ENCODE measurements at regions not wholly inside any gene's neighbourhood (a gene's known extent, or its start where the extent isn't known, plus 50 kb on each side); places are given as distances from the start of the nearest gene placed in this dataset.
"Not testable (repeated sequence)": the region's sequence is repeated elsewhere in the genome, so short reads cannot be mapped to it uniquely, and the experiment has no call there.

DNA sequence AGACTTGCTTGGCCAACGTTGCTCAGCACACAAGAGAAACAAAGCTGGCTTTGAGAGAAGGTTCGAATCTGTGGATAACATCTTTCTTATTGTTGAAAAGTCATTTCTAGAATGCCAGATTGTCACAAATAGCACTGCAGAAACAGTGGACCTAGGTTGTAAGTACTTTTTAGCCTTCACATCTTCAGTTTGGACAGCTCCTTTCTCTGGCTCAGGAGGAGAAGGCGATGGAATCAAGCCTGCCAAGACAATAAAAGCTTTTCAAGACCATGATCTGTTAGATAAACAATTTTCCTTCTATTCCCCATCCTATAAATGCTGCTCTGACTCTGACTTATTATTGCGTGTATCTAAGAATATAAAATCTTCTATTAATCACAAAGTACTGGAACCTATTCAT lies 615.2 kb upstream of the SEMA6A start:
- no peak for DNase-seq

DNA sequence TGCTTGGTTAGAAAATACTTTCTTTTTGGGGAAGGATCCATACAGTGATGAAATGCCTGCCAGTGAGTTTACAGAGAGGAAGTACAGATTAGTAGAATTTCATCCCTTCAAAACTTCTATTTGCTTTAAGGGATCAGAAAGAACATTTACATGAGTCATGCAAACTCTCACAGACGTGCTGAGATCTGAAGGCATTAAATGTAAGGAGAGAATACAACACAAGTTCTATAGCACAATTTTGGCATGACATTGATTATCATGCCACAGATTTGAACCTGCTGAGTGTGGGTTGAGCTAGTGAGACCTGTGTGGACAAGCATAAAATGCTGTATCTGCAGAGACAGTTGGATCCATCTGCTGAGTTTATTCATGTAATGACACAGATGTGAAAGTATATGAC lies 613.6 kb upstream of the SEMA6A start:
- DNase-seq = no peak

DNA sequence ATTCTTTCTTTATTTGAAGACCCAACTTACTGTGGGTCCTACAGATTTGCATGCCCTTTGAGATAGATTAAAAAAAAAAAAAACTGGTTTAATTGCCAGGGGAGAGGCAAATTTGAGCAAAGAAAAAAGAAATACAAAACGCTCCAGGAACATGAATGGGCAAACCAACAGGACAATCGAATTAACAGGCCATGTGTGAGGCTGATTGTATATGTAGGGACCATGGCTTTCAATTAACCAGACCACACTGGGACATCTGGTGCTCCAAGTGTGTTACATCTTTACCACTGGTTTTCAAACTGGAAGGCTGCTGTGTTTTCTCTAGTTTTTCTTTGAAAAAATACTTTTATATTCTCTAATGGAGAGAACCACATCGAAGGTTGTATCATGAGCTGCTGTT lies 612.1 kb upstream of the SEMA6A start:
- DNase-seq = no peak

DNA sequence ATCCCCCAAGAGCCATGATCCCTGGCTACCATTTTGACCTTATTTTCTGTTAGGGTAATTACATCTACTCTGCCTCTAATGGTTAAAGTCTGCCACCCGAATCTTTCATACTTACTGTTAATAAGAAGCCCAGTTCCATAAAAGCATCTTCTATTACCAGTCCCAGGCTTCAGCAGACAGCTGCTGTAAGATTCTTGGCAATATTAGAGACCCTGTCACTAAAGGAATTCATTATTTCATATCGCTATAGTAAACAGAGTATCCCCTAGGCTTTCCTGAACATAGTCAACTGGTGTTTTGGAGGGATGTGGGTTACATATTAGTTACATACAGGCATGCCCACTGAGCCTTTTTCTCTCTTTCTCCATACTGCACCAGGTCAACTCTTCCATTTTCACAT lies 608.7 kb upstream of the SEMA6A start:
- DNase-seq = no peak

DNA sequence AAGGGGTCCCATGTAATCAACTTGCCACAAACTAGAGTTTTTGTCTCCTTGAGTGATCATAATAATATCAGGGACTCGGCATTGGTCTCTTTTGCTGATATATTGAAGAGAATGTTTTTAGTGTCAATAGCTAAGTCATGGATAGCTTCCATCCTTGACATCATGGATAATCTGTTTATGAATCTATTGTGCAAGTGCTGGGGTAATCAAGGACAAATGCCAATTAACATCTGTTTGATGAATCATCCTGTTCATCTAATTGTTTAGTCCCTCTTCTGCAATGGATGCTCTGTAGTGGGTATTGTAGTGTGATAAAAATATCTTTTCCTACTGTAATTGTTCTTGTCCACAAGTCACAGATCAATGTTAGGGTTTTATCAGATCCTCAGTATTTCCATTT lies 607.5 kb upstream of the SEMA6A start:
- DNase-seq = no peak

DNA sequence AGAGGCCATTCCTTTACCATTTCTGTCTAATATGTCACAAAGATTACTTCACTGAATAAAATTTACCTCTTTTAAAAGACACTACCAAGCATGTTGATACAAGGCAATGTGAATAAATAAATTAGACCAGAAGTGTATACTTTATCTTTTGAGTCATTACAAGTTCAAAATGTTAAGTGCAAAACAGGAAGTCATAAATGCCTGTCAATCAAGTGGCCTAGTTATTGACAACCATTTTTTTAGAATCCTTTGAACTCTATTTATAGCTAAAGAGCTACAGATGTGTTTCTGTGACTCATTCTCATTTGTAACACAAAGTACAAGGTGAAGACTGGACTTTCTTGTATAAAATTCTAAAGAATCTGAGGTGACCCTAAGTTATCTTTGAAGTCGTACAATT lies 602.7 kb upstream of the SEMA6A start:
- no peak for DNase-seq

DNA sequence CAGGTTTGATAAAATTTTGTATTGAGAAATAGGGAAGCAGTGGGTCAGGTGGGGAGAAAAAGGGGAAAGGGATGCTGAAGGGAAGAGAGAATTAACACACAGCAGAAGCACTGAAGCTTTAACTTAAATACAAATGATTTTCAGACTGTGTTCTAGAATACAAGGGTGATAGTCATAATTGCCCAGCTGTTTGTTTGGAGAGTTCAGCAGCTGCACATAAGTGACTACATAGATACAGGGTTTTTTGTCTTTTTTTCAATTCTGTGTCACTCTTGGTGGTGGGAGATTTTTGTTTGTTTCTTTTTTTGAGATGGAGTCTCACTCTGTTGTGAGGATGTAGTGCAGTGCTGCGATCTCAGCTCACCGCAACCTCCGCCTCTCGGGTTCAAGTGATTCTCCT lies 590.4 kb upstream of the SEMA6A start:
- DNase-seq = no peak

DNA sequence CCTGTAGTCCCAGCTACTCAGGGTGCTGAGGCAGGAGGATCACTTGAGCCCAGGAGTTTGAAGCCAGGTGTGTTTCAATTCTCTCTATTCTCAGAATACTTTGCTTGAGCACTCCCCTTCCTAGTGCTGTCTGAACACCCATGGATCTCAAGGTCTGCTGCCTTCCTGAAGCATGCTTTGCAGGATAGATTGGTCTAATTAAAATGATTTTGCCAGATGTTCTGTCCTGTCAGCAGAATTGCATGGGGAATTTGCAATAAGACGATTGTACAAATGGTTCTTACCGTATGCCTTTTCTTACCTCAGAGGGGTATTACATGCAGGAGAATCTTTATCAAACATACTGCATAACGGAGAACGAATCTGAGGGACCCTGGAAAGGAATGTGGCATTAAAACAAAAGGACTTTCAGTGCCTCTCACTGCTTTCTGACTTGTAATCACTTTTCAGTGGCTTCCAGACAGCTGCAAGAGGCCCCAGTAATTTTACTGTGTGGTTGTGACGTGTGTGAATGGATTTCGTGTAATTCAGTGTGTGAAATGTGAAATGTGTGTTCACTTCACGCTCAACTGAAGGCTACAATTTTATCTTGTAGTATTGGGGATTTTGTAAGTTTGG lies 587.2 kb upstream of the SEMA6A start:
- no peak for DNase-seq

DNA sequence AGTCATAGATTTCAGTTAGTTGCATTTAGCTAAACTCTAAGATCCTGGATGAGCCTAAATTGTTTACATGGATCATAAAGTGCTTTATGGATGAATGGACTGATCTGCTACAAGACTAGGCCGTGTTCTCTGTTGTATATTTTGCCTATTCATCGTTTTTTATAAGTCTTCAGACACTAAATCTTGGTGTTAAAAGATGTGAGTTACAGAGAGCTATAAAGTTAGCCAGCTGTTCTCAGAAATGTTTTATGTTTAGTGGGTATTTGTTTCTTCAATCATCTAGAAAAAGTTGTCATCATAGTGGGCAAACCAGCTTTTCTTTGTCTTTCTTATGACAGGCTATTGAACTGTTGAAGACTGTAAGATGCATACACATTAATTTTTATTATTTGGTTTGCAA lies 585.8 kb upstream of the SEMA6A start:
- no peak for DNase-seq

DNA sequence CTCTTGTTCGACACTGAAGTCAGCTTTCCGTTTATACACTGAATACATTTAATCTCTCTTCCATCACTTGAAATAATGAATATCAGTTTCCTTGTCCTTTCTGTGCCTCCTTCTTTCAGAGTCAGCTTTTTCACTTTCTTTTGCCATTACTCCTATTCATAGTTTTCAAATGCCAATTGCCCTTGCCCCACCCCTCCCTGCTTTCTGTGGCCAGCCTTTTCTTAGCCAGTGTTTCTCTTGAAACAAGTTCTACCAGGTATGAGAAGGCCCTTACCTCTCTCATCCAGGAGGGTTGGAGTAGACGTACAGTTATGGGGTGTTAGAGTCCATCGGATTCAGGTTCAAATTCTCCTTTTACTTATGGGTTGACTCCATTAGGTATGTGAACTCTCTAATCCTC lies 574.7 kb upstream of the SEMA6A start:
- DNase-seq = no peak

DNA sequence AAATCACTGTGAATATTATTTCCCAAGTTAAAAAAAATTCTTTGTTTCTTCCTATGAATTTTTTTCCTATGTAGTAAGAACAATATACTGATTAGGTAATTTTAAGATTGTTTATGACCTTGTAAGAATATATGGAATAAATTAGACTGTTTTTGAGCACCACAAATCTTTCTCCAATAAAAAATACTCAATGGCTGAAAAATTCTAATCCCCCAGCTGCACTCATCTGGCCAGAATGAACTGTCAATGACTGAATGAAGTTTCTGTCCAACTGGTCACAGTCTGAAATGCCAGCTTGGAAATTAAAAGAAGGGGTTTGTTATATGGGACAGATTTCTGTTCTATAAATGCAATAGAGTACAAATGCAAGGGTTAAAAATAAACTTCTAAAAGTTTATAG lies 569.5 kb upstream of the SEMA6A start:
- DNase-seq = no peak

DNA sequence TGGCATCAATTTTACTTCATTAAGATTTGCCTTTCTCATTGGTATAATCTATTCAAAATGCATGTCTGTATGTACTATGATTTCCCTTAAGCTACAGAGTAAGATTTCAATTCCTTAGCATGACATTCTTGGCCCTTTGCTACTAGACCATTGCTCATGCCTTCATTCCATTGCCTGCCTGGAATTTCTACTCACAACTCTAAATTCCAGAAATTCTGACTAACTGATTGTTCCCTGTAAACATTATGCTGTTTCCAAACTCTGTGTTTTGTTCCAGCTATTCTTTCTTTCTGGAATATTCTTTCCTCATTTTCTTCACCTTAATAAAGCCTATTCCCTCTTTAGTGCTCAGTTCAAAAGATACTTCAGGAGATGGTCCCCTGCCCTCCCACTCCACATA lies 568.8 kb upstream of the SEMA6A start:
- DNase-seq = no peak

DNA sequence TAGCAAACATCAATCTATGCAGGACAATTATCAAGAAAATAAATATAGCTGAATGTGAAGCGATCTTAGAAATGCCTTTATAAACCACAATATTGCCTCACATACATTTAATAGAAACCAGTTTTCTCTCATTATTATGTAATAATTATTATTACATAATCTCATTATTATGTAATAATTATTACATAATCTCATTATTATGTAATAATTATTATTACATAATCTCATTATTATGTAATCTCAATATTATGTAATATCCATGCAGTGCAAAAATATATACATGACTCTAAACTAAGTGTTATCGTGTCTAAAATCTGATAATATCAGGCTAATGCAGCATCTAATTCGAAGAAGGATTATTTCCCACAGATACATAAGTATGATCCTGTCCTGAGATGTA lies 563.9 kb upstream of the SEMA6A start:
- no peak for DNase-seq

DNA sequence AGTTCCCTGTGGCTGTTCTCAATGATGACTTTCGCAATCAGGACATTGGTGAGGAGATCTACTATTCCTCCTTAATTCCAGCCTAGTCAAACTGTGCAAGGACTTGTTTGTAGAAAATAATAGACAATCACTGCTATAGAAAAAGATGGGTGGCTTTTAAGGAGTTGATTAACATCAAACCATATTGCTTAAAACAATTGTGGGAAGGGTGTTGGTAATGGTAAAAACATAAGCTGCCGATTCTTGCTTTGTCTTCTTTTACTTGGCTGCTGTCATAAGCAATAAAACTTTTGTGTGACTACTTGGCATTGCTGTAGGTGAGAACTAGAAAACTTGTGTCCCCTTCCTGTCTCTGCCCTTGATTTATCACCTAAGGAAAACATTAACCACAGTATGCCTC lies 561.2 kb upstream of the SEMA6A start:
- no peak for DNase-seq

DNA sequence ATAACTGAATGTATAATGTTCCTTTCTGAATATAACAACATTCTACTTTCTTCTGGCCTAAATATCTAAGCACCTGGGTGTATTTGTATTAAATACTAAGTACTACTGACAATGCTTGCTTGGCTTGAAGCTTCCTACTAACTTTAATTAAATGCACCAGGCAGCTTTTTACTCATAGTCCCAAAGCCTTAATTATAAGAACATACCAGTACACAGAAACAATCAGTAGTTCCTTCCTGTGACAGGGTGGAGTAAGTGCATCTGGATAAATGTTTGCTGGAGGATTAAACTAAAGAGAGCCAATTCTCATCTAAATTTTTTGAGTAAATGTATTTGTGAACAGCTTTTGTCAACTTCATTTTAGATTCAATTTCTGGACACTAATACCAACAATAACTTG lies 558.6 kb upstream of the SEMA6A start:
- no peak for DNase-seq

DNA sequence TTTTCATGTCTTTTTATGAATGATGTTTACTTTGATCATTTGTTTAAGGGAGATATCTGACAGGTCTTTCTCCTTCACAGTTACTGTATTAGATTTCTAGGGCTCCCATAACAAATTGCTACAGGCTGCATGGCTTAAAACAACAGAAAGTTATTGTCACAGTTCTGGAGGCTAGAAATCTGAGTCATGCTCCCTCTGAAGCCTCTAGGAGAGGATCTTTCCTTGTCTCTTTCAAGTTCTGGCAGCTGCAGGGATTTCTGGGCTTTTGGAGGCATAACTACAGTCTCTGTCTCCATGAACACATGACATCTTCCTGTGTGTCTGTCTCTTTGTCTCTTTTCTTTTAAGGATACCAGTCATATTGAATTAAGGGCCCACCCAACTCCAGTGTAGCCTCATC lies 557.3 kb upstream of the SEMA6A start:
- DNase-seq = no peak

DNA sequence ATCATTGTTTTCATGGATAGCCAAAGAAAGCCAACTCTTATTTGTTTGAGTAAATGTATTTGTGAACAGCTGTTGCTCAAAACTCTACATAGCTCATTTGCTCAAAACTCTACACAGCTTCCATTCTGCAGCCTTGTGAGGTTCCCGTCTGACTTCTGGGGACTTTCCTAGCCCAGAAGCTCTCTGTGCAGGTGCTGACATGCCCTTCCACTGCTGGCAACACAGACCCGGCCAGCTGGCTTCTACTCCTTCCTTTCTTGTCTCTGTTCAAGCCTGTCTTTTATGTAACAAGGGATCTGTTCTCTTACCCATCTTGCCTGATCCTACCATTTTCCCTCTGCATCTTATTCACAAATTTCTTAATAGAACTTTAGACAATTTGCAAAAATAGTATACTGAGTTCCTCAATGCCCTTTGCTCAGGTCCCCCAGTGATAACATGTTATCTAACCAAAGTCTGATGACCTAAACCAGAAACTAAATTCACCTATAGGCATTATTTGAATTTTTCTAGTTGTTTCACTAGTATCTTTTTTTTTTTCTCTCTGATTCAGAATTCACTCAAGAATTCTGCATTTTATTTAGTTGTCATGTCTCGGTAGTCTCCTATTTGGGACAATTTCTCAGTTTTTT lies 556.5 kb upstream of the SEMA6A start:
- DNase-seq = no peak

DNA sequence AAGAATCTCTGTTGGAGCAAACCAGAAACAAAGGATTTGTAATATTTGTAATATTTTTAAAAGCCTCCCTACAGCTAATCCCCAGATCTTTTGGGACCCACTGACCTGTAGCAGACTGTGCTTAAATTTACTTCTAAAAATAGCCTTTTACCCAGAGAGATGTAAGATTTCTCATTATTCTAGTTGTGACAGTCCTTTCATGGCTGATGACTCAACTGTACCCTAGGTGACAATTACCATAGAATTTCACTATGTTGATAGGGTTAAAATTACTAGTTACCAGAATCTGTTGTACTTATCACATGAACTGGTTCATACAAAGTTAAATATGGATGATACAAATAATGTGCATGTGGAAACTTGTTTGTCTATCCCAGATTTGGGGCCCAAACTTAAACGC lies 543.9 kb upstream of the SEMA6A start:
- DNase-seq = no peak

DNA sequence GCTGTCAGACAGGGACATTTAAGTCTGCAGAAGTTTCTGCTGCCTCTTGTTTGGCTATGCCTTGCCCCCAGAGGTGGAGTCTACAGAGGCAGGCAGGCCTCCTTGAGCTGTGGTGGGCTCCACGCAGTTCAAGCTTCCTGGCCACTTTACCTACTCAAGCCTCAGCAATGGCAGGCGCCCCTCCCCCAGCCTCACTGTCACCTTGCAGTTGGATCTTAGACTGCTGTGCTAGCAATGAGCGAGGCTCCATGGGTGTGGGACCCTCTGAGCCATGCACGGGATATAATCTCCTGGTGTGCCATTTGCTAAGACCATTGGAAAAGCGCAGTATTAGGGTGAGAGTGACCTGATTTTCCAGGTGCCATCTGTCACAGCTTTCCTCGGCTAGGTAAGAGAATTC lies 542.7 kb upstream of the SEMA6A start:
- DNase-seq = not testable (repeated sequence)

DNA sequence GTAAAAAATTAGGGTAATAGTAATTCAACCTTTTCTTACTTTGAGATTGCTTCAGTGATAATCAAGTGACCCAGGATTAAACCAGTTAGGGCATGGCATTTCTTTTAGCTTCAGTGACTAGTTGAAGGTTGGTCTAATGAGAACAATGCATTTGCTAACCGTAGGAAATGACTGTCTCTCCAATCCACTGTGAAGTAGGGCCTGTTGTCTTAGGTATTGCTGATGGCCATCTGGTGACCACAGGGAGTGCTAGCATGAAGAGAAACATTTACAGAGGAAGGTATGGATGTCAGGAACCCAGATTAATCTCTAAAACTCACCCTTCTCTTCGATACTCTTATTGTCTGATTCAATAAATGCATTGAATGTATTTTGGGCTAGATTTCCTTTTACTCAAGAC lies 535.9 kb upstream of the SEMA6A start:
- DNase-seq = no peak

DNA sequence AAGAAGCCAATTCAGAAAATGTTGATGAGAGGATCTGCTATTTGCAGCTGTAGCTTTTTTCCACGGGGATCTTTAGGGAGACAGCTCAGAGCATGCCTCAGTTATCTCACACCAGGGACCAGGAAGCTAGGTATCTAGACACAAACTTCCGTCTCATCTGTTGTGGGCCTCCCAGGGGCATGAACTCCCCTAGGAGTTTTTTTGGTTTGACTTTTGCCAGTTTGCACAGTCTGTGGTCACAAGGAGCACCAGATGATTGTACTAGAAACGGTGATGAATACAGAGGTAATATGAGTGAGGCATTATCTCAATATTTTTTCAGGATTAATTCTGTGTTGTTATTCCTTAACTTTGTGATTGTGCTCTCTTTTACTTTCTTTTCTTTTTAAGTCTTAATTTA lies 533.2 kb upstream of the SEMA6A start:
- DNase-seq = no peak

DNA sequence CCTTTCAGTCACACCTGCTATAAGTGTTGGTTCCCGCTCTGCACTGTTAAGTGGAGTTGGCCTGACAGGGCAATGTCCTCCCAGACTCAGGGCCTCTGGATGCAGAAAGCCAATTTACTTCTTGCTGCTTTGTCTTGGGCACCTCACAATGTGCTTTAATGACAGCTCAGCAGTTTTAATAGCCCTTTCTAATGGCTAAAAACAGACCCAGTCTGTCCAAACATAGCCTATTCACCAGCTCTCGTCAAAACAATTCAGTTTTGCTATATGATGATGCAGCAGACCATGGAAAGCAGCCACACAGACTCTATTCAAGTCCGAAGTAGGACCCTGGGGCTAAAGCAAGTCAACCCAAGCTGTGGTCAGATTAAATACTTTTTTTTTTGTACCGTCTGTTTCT lies 529.1 kb upstream of the SEMA6A start:
- DNase-seq = no peak

DNA sequence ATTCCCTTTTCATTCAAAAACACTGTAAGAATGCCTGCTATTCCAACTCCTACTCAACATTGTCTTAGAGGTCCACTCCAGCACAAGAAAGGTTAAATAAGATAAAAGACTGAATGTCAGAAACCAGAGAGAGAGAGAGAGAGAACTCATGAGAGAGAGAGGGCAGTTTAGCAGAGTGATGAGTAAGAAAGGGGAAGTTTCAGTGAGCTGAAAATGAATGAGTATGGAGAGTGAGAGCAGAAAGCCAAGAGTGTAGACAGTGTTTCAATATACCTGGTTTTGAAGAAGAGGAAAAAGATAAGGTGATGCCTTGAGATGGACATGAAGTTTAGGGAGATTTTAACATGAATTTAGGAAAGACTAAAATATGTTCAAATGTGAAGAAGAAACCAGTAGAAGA lies 528.0 kb upstream of the SEMA6A start:
- no peak for DNase-seq

DNA sequence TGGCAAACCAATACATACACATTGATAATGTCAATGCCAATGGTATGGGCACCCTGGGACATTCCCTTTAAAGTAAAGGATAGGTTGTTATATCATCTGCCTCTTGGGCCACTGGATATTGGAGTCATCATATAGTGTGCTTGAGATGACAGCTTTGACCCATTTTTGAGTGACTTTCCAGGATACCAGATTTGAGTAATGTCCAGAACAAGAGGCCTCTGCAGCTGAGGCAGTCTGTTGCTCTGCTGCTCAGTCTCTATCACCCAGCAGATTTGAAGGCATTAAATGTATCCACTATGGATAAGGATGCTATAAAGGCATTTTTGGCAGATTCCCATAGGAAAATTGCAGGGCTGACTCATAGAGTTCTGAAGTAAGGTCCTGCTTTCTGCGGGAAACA lies 525.6 kb upstream of the SEMA6A start:
- DNase-seq = no peak

DNA sequence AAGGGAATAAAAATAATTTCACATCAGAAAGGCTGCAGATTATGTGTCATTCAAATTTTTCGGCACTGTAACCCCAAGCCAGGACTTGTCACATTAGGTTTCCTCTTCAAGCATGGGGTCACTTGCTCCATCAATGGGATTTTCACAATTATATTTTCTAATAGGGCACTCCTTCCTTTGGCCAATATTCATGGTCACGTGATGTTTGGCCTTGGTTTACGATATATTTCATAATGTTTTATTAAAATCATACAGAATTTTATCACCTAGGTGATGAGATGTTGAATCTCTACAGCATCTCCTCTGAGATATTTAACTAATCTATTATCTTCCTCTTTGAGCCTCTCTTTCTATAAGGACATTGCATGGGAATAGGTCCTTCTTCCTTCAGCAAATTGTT lies 523.5 kb upstream of the SEMA6A start:
- DNase-seq = no peak

Data from CD4-positive, alpha-beta T cell treated with Interleukin-21 for 1 hour (primary cell).